ENCODE measurements at regions not wholly inside any gene's neighbourhood (a gene's known extent, or its start where the extent isn't known, plus 50 kb on each side); places are given as distances from the start of the nearest gene placed in this dataset.

- DNase-seq (ENCODE audit: low spot score) = peak; percentile 17
Measured at GRCh38 chr13:34886987-34887386, 55.1 kb upstream of the NBEA start.

Data from kidney tubule cell (primary cell).